ENCODE measurements at regions not wholly inside any gene's neighbourhood (a gene's known extent, or its start where the extent isn't known, plus 50 kb on each side); places are given as distances from the start of the nearest gene placed in this dataset.
"Not testable (repeated sequence)": the region's sequence is repeated elsewhere in the genome, so short reads cannot be mapped to it uniquely, and the experiment has no call there.

DNA sequence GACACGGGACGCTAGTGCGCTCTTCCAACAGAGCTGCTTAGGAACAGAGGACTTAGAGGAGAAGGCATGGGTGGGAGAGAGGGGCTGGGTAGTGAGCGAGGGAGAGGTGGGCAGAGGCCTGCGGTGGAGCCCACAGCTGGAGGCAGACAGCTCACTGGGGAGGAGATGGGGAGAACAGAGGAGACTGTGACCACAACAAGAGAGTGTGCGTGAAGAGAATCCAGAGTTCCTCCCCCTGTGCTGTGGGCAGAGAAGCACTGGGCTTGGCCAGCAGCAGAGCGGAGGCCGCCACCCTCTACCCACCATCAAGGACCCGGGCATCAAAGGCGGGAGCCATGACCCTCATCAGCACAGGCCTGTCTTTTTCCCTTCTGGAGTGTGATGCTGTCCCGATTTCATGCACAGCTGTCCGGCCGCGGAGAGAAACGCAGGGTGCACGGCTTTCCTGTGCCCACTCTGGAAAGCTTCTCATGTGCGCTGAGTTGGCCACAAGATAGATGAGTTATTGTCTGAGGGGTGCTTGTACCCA is 228.3 kb upstream of the IRX4 start:
- DNase-seq (ENCODE audit: low read depth) = no peak

GRCh38 chr5:2110137-2110933 is 227.6 kb upstream of the IRX4 start:
- DNase-seq (ENCODE audit: low read depth) = no peak

- DNase-seq (ENCODE audit: low read depth) = no peak
These were observed 226.8 kb upstream of the IRX4 start for GRCh38 chr5:2109566-2109965.

DNA sequence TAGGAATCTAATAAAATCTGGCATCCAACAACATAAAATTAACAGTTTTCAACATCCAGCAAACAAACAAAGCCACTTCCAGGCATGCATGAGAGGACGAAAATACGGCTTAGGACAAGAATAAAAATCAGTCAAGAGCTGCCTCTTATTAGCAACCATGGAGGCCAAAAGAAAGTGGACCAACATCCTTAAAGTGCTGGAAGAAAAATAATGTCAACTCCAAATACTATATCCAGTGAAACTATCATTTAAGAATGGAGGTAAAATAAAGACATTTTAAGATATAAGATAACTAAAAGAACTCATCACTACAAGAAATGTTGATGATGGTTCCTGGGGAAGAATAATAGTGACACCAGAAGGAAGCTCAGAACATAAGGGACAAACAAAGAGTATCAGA is 224.0 kb upstream of the IRX4 start:
- no peak for DNase-seq (ENCODE audit: low read depth)

GRCh38 chr5:2105141-2105540 is 222.4 kb upstream of the IRX4 start:
- peak; percentile 23 for DNase-seq (ENCODE audit: low read depth)

DNA sequence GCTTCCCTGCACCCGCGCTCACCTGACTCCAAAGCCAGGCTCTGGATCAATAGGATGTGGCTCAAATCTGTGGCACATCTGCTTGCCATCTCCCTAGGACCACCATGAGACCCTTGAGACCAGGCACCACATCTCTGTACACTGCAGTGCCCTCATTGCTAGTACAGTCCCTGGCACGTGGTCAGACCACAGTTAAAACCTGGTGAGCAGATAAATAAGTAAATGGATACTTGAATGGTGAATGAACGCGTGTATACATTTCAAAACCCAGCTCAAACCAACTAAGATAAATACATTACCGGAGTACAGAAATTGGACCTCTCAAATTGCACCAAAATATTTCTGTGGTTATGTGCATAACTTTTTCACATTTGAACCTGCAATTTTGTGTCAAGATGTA is 221.2 kb upstream of the IRX4 start:
- no peak for DNase-seq (ENCODE audit: low read depth)

- no peak for DNase-seq (ENCODE audit: low read depth)
These were observed 220.4 kb upstream of the IRX4 start for GRCh38 chr5:2102819-2103776.

- no peak for DNase-seq (ENCODE audit: low read depth)
These were observed 219.0 kb upstream of the IRX4 start for GRCh38 chr5:2101685-2102084.

- no peak for DNase-seq (ENCODE audit: low read depth)
These were observed 214.3 kb upstream of the IRX4 start for GRCh38 chr5:2096887-2097505.

- peak; percentile 26 for DNase-seq (ENCODE audit: low read depth)
These were observed 212.3 kb upstream of the IRX4 start for GRCh38 chr5:2095011-2095410.

- no peak for DNase-seq (ENCODE audit: low read depth)
These were observed 211.9 kb upstream of the IRX4 start for GRCh38 chr5:2094616-2094995.

DNA sequence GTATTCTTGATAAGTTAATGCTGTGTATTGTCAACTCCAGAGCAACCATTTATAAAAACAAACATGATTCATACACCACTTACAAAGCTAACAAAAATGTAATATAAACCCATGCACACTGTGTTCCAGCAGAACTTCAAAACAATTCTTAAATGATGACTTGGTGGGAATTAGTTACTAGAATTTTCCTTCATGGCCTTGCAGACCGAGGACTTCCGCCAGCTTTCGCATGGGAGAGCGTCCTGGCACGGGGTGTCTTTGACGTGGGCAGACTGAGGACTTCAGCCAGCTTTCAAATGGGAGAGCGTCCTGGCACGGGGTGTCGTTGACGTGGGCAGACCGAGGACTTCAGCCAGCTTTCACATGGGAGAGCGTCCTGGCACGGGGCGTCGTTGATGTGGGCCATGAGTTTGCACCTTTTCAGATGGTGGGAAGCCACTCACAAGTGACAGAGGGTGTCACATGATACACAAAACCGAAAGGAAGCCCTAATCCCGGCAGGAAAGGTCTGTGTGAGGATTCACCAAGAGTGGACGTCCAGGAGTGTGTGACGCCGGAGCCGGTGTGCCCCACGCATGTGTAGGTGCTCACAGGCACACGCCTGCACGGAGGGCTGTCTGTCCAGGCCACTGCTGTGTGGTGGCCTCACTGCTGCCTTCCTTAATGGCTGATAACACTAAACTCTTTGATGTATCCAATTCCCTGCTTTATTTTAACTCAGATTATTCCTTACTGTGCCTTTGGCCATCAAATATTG is 211.3 kb upstream of the IRX4 start:
- peak; percentile 37 for DNase-seq (ENCODE audit: low read depth)

DNA sequence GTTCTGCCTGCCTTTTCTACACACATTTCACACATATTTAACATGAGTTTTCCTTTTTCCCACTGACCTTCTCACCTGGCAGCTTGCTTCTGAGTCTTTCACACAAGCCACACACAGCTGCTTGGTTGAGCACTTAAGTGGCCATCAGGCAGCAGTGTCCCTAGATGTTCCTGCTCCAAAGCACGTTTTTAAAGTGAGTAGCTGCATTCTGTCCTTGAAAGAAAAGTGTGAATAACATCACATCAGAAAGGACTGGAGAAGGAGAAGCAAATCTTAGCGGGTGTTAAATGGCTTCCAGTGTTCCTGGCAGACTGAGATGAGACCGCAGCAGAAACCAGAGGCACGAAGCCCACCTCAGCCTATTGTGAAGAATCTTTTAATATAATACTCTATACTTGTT is 209.2 kb upstream of the IRX4 start:
- DNase-seq (ENCODE audit: low read depth) = no peak

- DNase-seq (ENCODE audit: low read depth) = no peak
These were observed 205.3 kb upstream of the IRX4 start for GRCh38 chr5:2087980-2088379.

GRCh38 chr5:2075365-2075764 is 192.6 kb upstream of the IRX4 start:
- no peak for DNase-seq (ENCODE audit: low read depth)

GRCh38 chr5:2071562-2071961 is 188.8 kb upstream of the IRX4 start:
- no peak for DNase-seq (ENCODE audit: low read depth)

GRCh38 chr5:2070787-2071186 is 188.1 kb upstream of the IRX4 start:
- not testable (repeated sequence) for DNase-seq (ENCODE audit: low read depth)

- DNase-seq (ENCODE audit: low read depth) = no peak
These were observed 185.8 kb upstream of the IRX4 start for GRCh38 chr5:2068531-2068930.

- DNase-seq (ENCODE audit: low read depth) = no peak
These were observed 183.6 kb upstream of the IRX4 start for GRCh38 chr5:2066373-2066772.

- DNase-seq (ENCODE audit: low read depth) = not testable (repeated sequence)
These were observed 180.7 kb upstream of the IRX4 start for GRCh38 chr5:2063380-2063779.

DNA sequence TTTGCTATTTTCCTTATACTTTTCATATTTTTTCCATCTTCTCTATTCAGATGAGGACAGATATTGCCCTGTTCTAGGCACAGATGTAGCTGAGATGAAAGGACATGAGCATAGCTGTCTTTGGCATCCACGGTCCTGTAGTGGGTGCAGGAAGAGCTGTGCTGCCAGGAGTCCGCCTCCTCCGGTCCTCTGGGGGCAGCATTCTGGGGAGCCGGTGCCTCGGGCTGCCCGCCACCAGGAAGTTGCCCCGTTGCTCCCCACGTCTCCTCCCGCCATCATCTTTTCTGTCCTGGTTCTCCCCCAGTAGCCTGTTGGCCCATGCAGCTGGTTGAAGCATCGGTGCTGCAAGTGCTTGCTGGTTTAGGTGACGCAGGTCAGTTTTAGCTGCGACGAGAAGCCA is 170.0 kb upstream of the IRX4 start:
- peak; percentile 53 for DNase-seq (ENCODE audit: low read depth)

Data from HT1080 (cell line).